ENCODE measurements at regions not wholly inside any gene's neighbourhood (a gene's known extent, or its start where the extent isn't known, plus 50 kb on each side); places are given as distances from the start of the nearest gene placed in this dataset.

GRCh38 chr6:21648475-21649050 is 55.0 kb downstream of the SOX4 start:
- DNase-seq (ENCODE audit: low spot score): no peak

- peak; percentile 28 for DNase-seq (ENCODE audit: low spot score)
Measured at GRCh38 chr6:21653323-21653722, 59.8 kb downstream of the SOX4 start.

- DNase-seq (ENCODE audit: low spot score): peak; percentile 18
Measured at GRCh38 chr6:21653905-21654304, 60.4 kb downstream of the SOX4 start.

- DNase-seq (ENCODE audit: low spot score): no peak
Measured at GRCh38 chr6:21654361-21654760, 60.8 kb downstream of the SOX4 start.

GRCh38 chr6:21663966-21664313 is 70.4 kb downstream of the SOX4 start:
- DNase-seq (ENCODE audit: low spot score): no peak

- DNase-seq (ENCODE audit: low spot score): no peak
Measured at GRCh38 chr6:21664314-21665109, 71.0 kb downstream of the SOX4 start.

GRCh38 chr6:21665110-21665391 is 71.5 kb downstream of the SOX4 start:
- no peak for DNase-seq (ENCODE audit: low spot score)

- DNase-seq (ENCODE audit: low spot score): no peak
Measured at GRCh38 chr6:21665392-21666200, 72.0 kb downstream of the SOX4 start.

GRCh38 chr6:21666201-21666691 is 72.7 kb downstream of the SOX4 start:
- no peak for DNase-seq (ENCODE audit: low spot score)

GRCh38 chr6:21666853-21667681 is 73.5 kb downstream of the SOX4 start:
- DNase-seq (ENCODE audit: low spot score): no peak

GRCh38 chr6:21668795-21669194 is 75.2 kb downstream of the SOX4 start:
- no peak for DNase-seq (ENCODE audit: low spot score)

- DNase-seq (ENCODE audit: low spot score): no peak
Measured at GRCh38 chr6:21676769-21677168, 83.2 kb downstream of the SOX4 start.

GRCh38 chr6:21678990-21679389 is 85.4 kb downstream of the SOX4 start:
- DNase-seq (ENCODE audit: low spot score): no peak

- no peak for DNase-seq (ENCODE audit: low spot score)
Measured at GRCh38 chr6:21679761-21680265, 86.3 kb downstream of the SOX4 start.

GRCh38 chr6:21680611-21681010 is 87.1 kb downstream of the SOX4 start:
- DNase-seq (ENCODE audit: low spot score): no peak

GRCh38 chr6:21690489-21690888 is 96.9 kb downstream of the SOX4 start:
- no peak for DNase-seq (ENCODE audit: low spot score)

- no peak for DNase-seq (ENCODE audit: low spot score)
Measured at GRCh38 chr6:21691685-21692346, 98.3 kb downstream of the SOX4 start.

GRCh38 chr6:21692721-21693120 is 99.2 kb downstream of the SOX4 start:
- DNase-seq (ENCODE audit: low spot score): no peak

- no peak for DNase-seq (ENCODE audit: low spot score)
Measured at GRCh38 chr6:21694168-21694567, 100.6 kb downstream of the SOX4 start.

GRCh38 chr6:21707524-21708319 is 114.2 kb downstream of the SOX4 start:
- no peak for DNase-seq (ENCODE audit: low spot score)
